ENCODE measurements at regions not wholly inside any gene's neighbourhood (a gene's known extent, or its start where the extent isn't known, plus 50 kb on each side); places are given as distances from the start of the nearest gene placed in this dataset.

DNA sequence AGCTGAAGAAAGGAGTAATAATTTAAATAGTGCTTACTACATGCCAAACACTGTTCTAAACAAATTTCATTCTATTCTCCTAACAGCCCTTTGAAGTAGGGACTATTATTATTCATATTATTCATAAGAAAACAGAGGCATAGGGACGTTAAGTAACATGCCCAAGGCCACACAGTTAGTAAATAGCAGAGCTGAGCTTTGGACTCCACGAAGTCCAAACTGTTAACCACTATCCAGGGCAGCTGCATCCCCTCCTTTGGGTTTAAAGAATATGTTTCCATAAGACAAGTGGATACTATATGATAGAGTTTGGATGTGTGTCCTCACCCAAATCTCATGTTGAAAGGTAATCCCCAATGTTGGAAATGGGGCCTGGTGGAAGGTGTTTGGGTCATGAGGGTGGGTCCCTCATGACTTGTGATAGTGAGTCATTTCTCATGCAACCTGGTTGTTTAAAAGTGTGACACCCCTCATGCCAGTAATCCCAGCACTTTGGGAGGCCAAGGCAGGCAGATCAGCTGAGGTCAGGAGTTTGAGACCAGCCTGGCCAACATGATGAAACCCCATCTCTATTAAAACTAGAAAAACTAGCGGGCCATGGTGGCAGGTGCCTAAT is 144.0 kb upstream of the CXADR start:
- no peak for DNase-seq (ENCODE audit: low spot score)
- no peaks in the 10 kb centered on the region for H3K36me3 ChIP-seq (ENCODE audit: low read depth)
- H3K27ac ChIP-seq (ENCODE audit: poor library complexity, severe bottlenecking), result no peak overlapping the region
- H3K9me3 ChIP-seq (ENCODE audit: severe bottlenecking), result no peaks in the 10 kb centered on the region
- no peak for TF ChIP-seq CTCF (IDR thresholded peaks at IDR 0.05; ENCODE audit: poor library complexity, severe bottlenecking)
- peaks cover 8% of the 10 kb centered on the region for H3K27me3 ChIP-seq (ENCODE audit: insufficient read depth, poor library complexity, severe bottlenecking)
- H3K4me3 ChIP-seq (ENCODE audit: severe bottlenecking), result no peak overlapping the region
- ATAC-seq (ENCODE audit: low read depth), result no peak
- H3K4me1 ChIP-seq (ENCODE audit: insufficient read depth, poor library complexity, severe bottlenecking), result no peaks in the 10 kb centered on the region

- Histone ChIP-seq H3K27me3 (ENCODE audit: insufficient read depth, poor library complexity, severe bottlenecking) (peaks cover 8% of the 10 kb centered on the region), H3K9me3 (ENCODE audit: severe bottlenecking) (no peaks in the 10 kb centered on the region), H3K27ac (ENCODE audit: poor library complexity, severe bottlenecking) (no peak overlapping the region), H3K4me1 (ENCODE audit: insufficient read depth, poor library complexity, severe bottlenecking) (no peaks in the 10 kb centered on the region), H3K4me3 (ENCODE audit: severe bottlenecking) (no peak overlapping the region), H3K36me3 (ENCODE audit: low read depth) (no peaks in the 10 kb centered on the region)
- no peak for TF ChIP-seq CTCF (IDR thresholded peaks at IDR 0.05; ENCODE audit: poor library complexity, severe bottlenecking)
- ATAC-seq (ENCODE audit: low read depth), result no peak
- no peak for DNase-seq (ENCODE audit: low spot score)
These were observed 142.6 kb upstream of the CXADR start for GRCh38 chr21:17370263-17370662.

DNA sequence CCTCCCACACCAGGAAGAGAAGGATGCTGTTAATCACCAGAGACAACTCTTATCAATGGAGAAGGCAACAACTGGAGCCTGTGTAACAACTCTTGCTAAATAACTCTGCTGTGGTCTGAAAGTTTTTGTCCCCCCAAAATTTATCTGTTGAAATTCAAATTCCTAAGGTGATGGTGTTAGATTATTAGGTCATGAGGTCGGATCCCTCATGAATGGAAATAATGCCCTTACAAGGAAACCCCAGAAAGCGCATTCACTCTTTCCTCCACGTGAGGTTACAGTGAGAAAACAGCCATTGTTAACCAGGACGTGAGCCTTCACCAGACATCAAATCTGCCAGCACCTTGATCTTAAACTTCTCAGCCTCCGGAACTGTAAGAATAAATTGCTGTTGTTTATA is 141.9 kb upstream of the CXADR start:
- Histone ChIP-seq H3K4me3 (ENCODE audit: severe bottlenecking) (no peak overlapping the region), H3K27ac (ENCODE audit: poor library complexity, severe bottlenecking) (no peak overlapping the region), H3K9me3 (ENCODE audit: severe bottlenecking) (no peaks in the 10 kb centered on the region), H3K4me1 (ENCODE audit: insufficient read depth, poor library complexity, severe bottlenecking) (no peaks in the 10 kb centered on the region), H3K36me3 (ENCODE audit: low read depth) (no peaks in the 10 kb centered on the region), H3K27me3 (ENCODE audit: insufficient read depth, poor library complexity, severe bottlenecking) (peaks cover 8% of the 10 kb centered on the region)
- no peak for TF ChIP-seq CTCF (IDR thresholded peaks at IDR 0.05; ENCODE audit: poor library complexity, severe bottlenecking)
- DNase-seq (ENCODE audit: low spot score) (no peak), ATAC-seq (ENCODE audit: low read depth) (no peak)

DNA sequence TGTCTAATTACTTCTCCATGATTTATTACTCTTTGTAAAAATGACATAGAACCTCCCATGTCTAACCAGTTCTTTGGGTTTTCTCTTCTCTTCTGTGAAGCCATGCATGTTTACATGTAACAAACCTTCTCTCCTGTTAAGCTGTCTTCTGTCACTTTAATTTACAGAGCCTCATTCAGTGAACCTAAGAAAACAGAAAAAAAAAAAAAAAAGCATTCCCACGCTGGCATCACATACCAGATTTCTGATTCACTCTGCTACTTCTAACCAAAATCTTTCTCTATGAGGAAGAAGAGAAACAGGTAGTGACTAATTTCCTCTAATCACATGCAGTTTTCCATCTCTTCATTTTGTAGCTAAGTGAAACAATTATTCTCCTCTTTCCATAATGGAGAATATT is 141.4 kb upstream of the CXADR start:
- H3K36me3 ChIP-seq (ENCODE audit: low read depth), result no peaks in the 10 kb centered on the region
- DNase-seq (ENCODE audit: low spot score), result no peak
- no peaks in the 10 kb centered on the region for H3K4me1 ChIP-seq (ENCODE audit: insufficient read depth, poor library complexity, severe bottlenecking)
- H3K27ac ChIP-seq (ENCODE audit: poor library complexity, severe bottlenecking), result no peak overlapping the region
- peaks cover 8% of the 10 kb centered on the region for H3K27me3 ChIP-seq (ENCODE audit: insufficient read depth, poor library complexity, severe bottlenecking)
- no peak overlapping the region for H3K4me3 ChIP-seq (ENCODE audit: severe bottlenecking)
- no peak for TF ChIP-seq CTCF (IDR thresholded peaks at IDR 0.05; ENCODE audit: poor library complexity, severe bottlenecking)
- no peaks in the 10 kb centered on the region for H3K9me3 ChIP-seq (ENCODE audit: severe bottlenecking)
- no peak for ATAC-seq (ENCODE audit: low read depth)

DNA sequence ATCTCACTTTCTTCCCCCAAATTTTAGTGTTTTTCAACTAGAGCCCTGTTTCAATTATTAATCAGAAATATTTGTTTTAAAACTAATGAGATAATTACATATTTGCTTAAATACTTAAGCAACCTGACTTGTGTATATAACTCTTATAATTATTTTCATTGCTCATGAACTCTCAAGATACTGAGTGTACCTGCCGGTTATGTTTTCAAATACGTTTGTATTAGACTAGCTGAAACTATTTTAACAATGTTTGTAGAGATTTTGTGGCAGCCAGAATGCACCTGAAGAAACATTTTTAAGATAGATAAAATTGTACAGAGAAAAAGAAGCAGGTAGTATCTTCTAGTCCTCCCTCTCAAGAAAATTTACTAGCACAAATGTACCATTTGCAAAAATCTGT is 140.6 kb upstream of the CXADR start:
- Histone ChIP-seq H3K4me3 (ENCODE audit: severe bottlenecking) (no peak overlapping the region), H3K27ac (ENCODE audit: poor library complexity, severe bottlenecking) (no peak overlapping the region), H3K4me1 (ENCODE audit: insufficient read depth, poor library complexity, severe bottlenecking) (no peaks in the 10 kb centered on the region)

More for the DNA sequence above, 140.6 kb upstream of the CXADR start:
- Histone ChIP-seq H3K9me3 (ENCODE audit: severe bottlenecking) (no peaks in the 10 kb centered on the region), H3K36me3 (ENCODE audit: low read depth) (no peaks in the 10 kb centered on the region), H3K27me3 (ENCODE audit: insufficient read depth, poor library complexity, severe bottlenecking) (peaks cover 8% of the 10 kb centered on the region)
- no peak for DNase-seq (ENCODE audit: low spot score)
- no peak for TF ChIP-seq CTCF (IDR thresholded peaks at IDR 0.05; ENCODE audit: poor library complexity, severe bottlenecking)
- ATAC-seq (ENCODE audit: low read depth), result no peak

All from RWPE2 (cell line).